ENCODE measurements at regions not wholly inside any gene's neighbourhood (a gene's known extent, or its start where the extent isn't known, plus 50 kb on each side); places are given as distances from the start of the nearest gene placed in this dataset.
"Not testable (repeated sequence)": the region's sequence is repeated elsewhere in the genome, so short reads cannot be mapped to it uniquely, and the experiment has no call there.

DNA sequence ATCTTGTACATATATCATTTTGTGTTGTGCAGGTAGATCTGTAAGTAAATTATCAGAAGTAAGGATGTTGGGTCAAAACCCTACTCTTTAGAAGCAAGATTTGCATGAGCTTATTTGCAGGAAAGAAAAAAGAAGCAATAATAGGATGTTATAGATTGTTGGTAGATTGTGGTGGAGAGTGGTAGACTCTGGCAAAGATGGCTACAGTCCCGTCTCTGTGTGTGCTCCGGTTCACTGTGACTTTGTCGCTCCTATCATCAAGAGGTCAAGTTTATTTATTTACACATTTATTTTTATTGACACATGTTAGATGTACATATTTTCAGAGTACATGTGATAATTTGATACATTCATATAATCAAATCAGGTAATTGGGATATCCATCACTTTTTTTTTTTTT is 81.0 kb upstream of the NDUFV2 start:
- DNase-seq = no peak

DNA sequence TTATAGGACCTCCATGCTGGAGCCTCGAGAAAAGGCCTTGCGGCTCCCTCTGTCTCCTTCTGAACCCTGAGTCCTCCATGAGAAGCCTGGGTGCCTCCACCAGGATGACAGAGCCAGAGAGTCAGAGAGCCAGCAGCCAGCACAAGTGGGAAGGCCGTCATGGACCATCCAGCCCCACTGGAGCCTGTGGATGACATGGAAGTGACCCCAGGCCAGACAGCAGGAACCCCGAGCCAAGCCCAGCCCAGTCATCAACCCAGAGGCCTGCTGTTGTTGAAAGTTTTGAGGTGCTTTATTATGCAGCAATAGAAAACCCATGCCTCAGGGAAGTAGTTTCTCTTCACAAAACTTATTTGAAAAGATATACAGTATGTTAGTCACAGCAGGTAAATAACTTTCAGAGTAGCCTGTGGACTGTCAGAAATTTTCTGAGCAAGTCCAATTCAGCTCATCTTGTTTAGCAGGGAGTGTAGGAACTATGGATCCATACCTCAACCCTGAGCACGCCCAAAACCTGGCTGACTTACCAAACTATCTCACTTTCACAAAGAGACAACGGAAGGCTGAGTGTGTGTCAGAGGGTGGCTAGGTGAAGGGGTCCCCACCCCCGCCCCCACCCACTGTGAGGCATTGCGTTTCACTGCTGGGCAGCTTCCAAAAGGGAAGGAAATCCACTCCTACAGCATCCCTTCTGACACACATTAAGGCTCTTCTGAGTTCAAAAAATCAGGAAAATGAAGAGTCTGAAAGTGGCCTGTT is 79.9 kb upstream of the NDUFV2 start:
- no peak for DNase-seq

DNA sequence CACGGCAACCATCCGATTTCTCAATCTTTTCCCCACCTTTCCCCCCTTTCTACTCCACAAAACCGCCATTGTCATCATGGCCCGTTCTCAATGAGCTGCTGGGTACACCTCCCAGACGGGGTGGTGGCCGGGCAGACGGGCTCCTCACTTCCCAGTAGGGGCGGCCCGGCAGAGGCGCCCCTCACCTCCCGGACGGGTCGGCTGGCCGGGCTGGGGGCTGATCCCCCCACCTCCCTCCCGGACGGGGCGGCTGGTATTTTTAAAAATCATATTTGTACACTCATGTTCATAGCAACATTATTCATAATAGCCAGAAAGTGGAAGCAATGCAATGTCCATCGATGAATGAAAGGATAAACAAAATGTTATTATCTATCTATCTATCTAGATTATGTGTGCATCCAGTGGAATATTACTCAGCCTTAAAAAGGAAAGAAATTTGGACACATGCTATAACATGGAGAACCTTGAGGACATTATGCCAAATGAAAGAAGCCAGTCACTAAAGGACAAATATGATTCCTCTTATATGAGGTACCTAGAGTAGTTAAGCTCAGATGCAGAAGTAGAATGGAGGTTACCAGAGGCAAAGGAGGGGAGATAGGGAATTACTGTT is 78.4 kb upstream of the NDUFV2 start:
- DNase-seq = not testable (repeated sequence)

DNA sequence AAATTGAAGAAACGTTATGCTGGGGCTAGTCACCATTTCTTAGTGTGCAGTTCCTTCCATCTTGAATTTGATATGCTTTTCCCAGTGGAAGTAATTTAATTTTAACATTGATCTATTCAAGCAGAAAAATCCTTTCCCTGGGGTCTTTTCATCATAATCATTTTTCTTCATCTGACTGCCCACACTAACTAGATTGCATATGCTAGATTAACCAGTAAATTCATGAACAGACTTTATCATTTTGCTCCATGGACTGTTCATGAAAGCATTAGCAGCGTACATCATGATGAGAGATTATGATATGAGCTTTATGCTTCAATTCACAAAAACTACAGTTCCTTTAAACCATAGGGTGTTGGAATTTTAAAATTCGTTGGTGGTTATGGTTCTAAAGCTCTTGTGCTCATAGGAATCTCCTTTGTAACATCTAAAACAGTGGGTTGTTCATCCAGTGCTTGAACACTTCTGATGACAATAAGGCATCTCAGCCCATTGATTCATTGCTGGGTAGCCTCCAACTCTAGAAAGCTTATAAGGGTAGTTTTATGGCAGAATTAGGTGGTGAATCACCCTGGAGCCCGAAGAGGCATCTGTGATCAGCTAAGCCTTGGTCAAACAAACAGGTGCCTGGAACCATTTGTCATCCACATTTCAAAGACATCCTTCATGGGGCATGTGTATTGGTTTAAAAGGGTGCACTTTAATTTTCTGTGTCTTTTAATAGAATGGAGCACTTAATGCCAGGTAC is 77.2 kb upstream of the NDUFV2 start:
- no peak for DNase-seq

DNA sequence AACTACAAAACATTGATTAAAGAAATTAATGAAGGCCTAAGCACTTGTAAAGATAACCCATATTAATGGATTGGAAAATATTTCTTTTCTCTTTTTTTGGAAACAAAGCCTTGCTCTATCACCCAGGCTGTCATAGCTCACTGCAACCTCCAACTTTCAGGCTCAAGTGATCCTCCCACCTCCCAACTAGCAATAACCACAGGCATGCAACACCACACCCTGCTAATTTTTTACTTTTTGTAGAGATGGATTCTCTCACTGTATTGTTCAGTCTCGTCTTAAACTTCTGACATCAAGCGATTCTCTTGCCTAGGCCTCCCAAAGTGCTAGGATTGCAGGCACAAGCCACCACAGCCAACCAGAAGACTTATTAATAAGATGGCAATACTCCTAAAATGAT is 73.4 kb upstream of the NDUFV2 start:
- no peak for DNase-seq

DNA sequence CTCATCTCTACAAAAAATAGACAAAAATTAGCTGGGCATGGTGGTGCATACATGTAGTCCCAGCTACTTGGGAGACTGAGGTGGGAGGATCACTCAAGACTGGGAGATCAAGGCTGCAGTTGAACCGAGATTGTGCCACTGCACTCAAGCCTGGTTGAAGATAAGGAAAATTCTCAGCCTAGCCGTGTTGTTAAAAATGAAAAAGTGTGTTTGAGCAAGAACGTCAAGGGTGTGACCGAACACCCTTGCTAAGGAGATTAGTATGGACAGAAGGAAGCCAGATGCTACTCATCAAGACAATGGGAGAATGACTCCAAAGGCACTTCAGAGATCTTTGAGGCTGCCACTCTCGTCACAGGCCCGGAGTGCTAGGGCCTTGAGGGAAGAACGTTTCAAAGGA is 70.0 kb upstream of the NDUFV2 start:
- no peak for DNase-seq

DNA sequence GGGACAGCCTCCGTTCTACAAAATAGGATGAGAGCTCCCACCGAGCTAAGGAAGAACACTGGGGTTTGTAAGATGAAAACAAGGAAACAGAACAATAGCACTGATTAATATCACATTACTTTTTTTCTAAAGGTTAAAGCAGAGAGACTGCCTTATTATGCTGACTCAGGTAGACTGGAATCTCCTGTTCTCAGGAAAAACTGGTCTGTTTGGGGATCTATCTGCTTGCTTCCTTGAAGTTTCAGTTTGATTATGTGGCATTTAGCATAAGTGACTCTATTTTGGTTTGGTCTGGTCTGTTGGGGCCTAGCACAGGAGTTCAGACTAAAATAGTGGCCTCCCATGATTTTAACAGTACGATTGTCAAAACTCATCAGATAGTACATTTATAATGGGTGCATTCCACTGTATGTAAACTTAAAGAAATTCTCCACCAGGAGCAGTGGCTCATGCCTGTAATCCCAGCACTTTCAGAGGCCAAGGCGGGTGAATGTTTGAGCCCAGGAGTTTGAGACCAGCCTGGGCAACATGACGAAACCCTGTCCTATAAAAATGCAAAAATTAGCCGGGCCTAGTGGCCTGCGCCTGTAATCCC is 64.1 kb upstream of the NDUFV2 start:
- DNase-seq = no peak

DNA sequence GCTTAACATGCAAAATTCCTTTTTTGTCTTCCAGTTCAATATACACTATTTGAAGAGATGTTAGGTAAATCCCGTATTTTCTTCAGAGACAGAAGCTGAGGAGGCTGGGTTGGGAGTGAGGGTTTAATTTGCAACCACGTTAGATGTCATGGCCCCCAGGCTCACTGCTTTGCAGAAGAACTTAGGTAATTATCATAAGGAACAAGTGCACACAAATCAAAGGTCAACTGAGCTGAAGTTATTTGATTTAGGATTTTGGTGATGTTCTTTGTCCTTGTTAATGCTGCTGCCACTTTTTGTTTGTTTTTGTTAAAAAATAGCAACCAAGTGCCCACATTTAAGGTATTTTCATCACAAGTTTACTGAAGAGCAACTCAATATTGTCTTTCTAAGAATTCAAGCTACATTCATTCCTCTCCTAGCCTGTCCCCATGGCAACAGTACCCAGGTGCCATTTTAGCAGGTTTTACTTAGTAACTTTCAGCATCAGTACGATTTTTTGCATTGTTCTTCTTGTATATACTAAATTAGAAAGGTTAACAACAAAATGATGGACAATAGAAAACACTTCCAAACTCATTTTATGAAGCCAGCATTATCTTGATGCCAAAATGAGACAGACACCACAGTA is 62.9 kb upstream of the NDUFV2 start:
- no peak for DNase-seq

DNA sequence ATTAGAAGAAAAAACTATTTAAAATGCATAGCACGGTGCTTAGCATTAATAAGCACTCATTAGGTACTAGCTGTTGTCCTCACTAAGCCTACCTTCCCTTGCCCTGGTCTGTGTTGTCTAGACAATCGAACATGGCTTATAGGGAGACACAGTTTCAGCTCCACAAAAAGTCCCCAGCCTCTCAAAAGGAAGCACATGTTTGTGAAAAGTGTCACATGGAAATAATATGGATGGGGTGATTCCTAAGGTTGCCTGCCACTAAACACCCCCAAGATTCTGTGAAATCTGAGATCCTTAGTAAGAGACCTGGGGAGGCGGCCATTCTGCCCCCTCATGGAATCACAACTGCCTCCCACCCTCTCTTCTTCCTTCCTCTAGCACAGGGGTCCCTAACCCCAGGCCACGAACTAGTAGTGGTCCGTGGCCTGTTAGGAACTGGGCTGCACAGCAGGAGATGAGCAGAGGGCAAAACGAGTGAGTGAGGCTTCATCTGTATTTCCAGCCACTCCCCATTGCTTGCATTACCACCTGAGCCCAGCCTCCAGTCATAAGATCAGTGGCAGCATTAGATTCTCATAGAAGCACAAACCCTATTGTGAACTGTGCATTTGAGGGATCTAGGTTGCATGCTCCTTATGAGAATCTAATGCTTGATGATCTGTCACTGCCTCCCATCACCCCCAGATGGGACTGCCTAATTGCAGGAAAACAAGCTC is 59.6 kb upstream of the NDUFV2 start:
- no peak for DNase-seq

DNA sequence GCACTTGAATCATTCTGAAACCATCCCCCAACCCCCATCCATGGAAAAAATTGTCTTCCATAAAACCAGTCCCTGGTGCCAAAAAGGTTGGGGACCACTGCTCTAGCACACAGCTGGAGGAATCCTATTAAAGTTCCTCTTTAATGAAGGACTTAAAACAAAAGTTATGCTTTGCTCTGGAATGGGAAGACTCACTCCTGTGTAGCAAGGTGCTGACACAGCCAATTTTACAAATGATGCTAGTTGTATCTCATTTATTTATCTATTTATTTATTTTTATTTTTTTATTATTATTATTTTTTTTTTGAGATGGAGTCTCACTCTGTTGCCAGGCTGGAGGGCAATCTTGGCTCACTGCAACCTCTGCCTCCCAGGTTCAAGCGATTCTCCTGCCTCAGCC is 58.9 kb upstream of the NDUFV2 start:
- no peak for DNase-seq

DNA sequence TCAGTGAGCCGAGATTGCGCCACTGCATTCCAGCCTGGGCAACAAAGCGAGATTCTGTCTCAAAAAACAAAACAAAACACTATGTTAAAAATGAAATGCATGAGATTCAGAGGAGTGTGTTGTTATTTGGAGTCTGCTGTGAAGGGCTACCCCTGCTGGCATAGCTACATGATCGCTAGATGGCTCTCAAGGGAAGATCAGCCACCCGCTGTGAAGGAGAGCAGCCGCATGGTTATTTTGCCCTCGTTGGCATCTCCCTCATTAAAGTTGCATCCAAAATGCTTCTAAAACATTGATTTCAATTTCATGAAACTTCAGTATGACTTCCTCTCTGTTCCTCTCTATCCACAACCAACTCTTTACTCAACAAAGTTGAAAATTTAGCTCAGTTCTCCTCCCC is 54.8 kb upstream of the NDUFV2 start:
- DNase-seq = no peak

DNA sequence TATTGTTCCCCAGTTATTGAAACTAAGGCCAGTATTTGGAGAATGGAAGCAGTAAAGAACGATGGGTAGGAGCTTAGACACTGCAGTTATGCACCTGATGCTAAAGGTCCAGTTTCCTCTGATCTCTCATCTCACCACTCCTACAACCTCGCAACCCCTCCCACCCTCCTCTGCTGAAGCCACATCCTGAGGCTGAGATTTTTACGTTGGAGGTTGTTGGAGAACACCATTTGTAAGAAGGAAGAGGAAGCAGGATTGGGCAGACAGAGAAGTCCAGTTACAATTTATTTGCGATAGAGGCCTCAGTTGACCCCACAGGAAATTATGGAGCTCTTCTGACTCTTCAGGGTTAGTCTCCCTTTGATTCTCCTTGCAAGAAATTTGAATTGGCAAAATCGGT is 54.3 kb upstream of the NDUFV2 start:
- no peak for DNase-seq

DNA sequence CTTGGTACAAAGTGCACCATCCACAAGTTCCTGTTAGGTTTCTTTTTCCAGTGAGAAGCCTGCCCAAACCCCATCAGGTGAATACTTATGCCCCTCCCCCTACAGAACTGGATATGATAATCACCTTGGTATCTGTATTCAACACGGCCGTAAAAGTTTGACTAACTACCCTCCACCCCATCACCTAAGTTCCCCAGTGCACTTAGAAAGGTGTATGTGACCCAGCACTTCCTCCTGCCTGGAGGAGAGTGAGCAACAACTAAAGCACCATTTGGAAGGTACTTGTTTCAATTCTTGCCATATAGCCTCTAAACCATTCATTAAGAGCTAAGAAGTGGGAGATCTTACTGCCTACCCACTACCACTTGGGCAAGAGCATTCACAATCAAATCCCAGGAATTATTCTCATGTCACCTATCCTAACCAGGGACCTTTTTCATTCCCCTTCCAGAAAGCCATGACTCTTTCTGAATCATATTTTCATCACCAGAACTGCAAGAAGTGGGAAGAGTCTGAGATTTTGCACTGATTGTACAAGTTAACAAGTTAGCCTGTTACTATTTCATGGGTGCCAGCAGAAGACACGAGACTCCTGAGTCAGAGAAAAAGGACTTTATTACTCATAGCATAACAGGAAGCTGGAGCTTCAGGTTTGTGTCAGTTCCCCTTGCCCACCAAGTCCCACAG is 53.5 kb upstream of the NDUFV2 start:
- DNase-seq = no peak

DNA sequence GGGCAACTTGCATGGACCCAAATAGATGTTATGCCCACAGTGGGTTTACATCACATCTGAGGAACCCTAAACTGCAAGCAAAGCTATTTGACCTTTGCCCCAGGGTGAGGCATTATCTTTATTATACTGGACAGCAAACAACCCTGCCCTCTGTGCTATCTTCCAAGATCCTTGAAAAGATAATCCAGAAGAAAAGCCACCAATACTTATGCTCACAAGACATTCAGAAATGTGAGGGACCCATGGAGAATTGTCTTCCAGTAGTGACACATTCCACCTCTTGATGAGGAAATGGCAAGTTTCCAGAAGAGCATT is 53.0 kb upstream of the NDUFV2 start:
- DNase-seq = no peak

DNA sequence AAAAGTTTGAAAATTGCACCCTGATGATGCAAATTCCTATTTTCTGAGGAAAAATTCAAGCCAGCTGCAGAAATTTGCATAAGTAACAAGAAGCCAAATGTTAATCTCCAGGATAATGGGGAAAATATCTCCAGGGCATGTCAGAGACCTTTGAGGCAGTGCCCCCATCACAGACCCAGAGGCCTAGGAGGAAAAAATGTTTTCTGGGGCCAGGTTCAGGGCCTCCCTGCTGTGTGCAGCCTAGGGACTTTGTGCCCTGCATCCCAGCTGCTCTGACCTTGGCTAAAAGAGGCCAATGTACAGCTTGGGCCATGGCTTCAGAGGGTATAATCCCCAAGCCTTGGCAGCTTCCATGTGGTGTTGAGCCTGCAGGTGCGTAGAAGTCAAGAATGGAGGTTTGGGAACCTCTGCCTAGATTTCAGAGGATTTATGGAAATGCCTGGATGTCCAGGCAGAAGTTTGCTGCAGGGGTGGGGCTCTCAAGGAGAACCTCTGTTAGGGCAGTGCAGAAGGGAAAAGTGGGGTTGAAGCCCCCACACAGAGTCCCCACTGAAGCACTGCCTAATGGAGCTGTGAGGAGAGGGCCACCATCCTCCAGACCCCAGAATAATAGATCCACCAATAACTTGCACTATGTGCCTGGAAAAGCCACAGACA is 51.7 kb upstream of the NDUFV2 start:
- not testable (repeated sequence) for DNase-seq

Measured in activated CD8-positive, alpha-beta memory T cell treated with anti-CD3 and anti-CD28 coated beads, Interleukin-2, amount 50 U/mL, for 48 hours (primary cell).